ENCODE measurements at regions not wholly inside any gene's neighbourhood (a gene's known extent, or its start where the extent isn't known, plus 50 kb on each side); places are given as distances from the start of the nearest gene placed in this dataset.

GRCh38 chr4:64538219-64538618 lies 129.0 kb upstream of the TECRL start (continued):
- TF ChIP-seq CHD7 (IDR thresholded peaks at IDR 0.05; ENCODE audit: insufficient replicate concordance, low read length) (no peak), E2F6 (IDR thresholded peaks at IDR 0.05) (no peak), SUZ12 (IDR thresholded peaks at IDR 0.05; ENCODE audit: low read length) (no peak), RAD21 (IDR thresholded peaks at IDR 0.05 in 1 of 2, conservative IDR thresholded peaks at IDR 0.05 in 1 of 2; ENCODE audit: low read depth in 2 of 2, low read length in 2 of 2) (peak; percentile 30 to 45; a peak in 3 of 4 replicates), SRF (IDR thresholded peaks at IDR 0.05; ENCODE audit: low read depth, low read length) (no peak), CTCF (IDR thresholded peaks at IDR 0.05; ENCODE audit: control extremely low read depth in 1 of 3, insufficient read depth in 1 of 3, low read depth in 1 of 3, low read length in 3 of 3) (peak; percentile 46 to 55 (median 50)), BACH1 (IDR thresholded peaks at IDR 0.05; ENCODE audit: low read length) (no peak), ASH2L (IDR thresholded peaks at IDR 0.05; ENCODE audit: low read length) (no peak), TAF1 (IDR thresholded peaks at IDR 0.05; ENCODE audit: low read depth, low read length) (no peak)
